Nephron (organoid): ENCODE measurements at regions not wholly inside any gene's neighbourhood (a gene's known extent, or its start where the extent isn't known, plus 50 kb on each side); places are given as distances from the start of the nearest gene placed in this dataset.

Experiments used
- H3K27ac Mint-ChIP-seq, 3 experiments: 2 replicates each; pipeline ENCODE4 v1.8.0; 2020; ENCODE audit warnings: mixed read lengths in 3 of 3, mild to moderate bottlenecking in 2 of 3, moderate library complexity in 1 of 3
- H3K27me3 Mint-ChIP-seq: 2 replicates; pipeline ENCODE4 v1.8.0; 2021; ENCODE audit warnings: low read depth, mild to moderate bottlenecking, moderate library complexity, mixed read lengths
- H3K36me3 Mint-ChIP-seq: 2 replicates; pipeline ENCODE4 v1.8.0; 2020; ENCODE audit warnings: low read depth, mixed read lengths
- H3K4me1 Mint-ChIP-seq: 2 replicates; pipeline ENCODE4 v1.8.0; 2020; ENCODE audit warnings: mixed read lengths
- H3K4me3 Mint-ChIP-seq, 3 experiments: 2 replicates each; pipeline ENCODE4 v1.8.0; 2020; ENCODE audit warnings: mild to moderate bottlenecking in 3 of 3, mixed read lengths in 3 of 3, moderate library complexity in 2 of 3
- H3K9me3 Mint-ChIP-seq: 2 replicates; pipeline ENCODE4 v1.8.0; 2020; ENCODE audit warnings: mixed read lengths
- TF ChIP-seq, protein P1 (sequence below), 3 experiments: fragments of 200-600 bp; sonication (generic); IDR thresholded peaks; one replicate each; pipeline ENCODE4 v1.5.0; 2021; ENCODE audit warnings: antibody characterized with exemption in 3 of 3; ENCODE audit not compliant: unreplicated experiment in 3 of 3

- H3K4me3 Mint-ChIP-seq = no peak overlapping the region
- H3K36me3 Mint-ChIP-seq = peaks cover 4% of the 10 kb centered on the region
- no peaks in the 10 kb centered on the region for H3K9me3 Mint-ChIP-seq
- no peak overlapping the region for H3K27ac Mint-ChIP-seq
- TF ChIP-seq, protein P1, sequence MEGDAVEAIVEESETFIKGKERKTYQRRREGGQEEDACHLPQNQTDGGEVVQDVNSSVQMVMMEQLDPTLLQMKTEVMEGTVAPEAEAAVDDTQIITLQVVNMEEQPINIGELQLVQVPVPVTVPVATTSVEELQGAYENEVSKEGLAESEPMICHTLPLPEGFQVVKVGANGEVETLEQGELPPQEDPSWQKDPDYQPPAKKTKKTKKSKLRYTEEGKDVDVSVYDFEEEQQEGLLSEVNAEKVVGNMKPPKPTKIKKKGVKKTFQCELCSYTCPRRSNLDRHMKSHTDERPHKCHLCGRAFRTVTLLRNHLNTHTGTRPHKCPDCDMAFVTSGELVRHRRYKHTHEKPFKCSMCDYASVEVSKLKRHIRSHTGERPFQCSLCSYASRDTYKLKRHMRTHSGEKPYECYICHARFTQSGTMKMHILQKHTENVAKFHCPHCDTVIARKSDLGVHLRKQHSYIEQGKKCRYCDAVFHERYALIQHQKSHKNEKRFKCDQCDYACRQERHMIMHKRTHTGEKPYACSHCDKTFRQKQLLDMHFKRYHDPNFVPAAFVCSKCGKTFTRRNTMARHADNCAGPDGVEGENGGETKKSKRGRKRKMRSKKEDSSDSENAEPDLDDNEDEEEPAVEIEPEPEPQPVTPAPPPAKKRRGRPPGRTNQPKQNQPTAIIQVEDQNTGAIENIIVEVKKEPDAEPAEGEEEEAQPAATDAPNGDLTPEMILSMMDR (IDR thresholded peaks at IDR 0.05; ENCODE audit: unreplicated experiment in 3 of 3) = no peak
- H3K27me3 Mint-ChIP-seq = no peaks in the 10 kb centered on the region
- H3K4me1 Mint-ChIP-seq = peaks cover 24% of the 10 kb centered on the region
Observed at GRCh38 chr3:124121379-124122312, 129.7 kb upstream of the ROPN1 start.

DNA sequence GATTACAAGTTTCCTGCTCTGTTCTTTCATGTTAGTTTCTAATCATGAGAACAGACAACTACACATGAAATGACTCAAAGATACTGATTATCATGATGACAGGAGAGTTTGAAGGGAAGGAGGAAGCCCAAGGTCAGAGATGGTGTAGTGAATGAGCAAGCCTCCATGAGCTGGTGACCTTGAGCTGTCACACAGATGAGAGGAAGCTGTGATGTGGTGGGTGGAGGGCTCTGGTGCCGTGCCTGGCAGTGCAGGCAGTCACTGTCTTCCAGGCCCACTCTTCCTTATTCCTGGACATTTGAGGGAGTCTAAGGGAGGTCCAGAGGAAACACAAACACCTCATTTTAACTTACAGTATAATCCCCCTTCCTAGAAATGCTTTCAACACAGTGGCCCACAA lies 133.4 kb upstream of the ROPN1 start:
- TF ChIP-seq, protein P1 (IDR thresholded peaks at IDR 0.05; ENCODE audit: unreplicated experiment in 3 of 3) = no peak
- H3K4me1 Mint-ChIP-seq = peaks cover 15% of the 10 kb centered on the region
- H3K27me3 Mint-ChIP-seq = no peaks in the 10 kb centered on the region
- no peak overlapping the region for H3K27ac Mint-ChIP-seq
- H3K36me3 Mint-ChIP-seq = peaks cover 4% of the 10 kb centered on the region
- H3K9me3 Mint-ChIP-seq = no peaks in the 10 kb centered on the region
- H3K4me3 Mint-ChIP-seq = no peak overlapping the region

GRCh38 chr3:124126436-124127023 lies 134.6 kb upstream of the ROPN1 start:
- H3K4me3 Mint-ChIP-seq = no peak overlapping the region
- peaks cover 4% of the 10 kb centered on the region for H3K36me3 Mint-ChIP-seq
- no peaks in the 10 kb centered on the region for H3K9me3 Mint-ChIP-seq
- H3K4me1 Mint-ChIP-seq = peaks cover 20% of the 10 kb centered on the region
- no peaks in the 10 kb centered on the region for H3K27me3 Mint-ChIP-seq
- TF ChIP-seq, protein P1 (IDR thresholded peaks at IDR 0.05; ENCODE audit: unreplicated experiment in 3 of 3) = no peak
- no peak overlapping the region for H3K27ac Mint-ChIP-seq

- H3K27me3 Mint-ChIP-seq = no peaks in the 10 kb centered on the region
- H3K9me3 Mint-ChIP-seq = no peaks in the 10 kb centered on the region
- H3K4me1 Mint-ChIP-seq = peaks cover 24% of the 10 kb centered on the region
- no peak overlapping the region for H3K4me3 Mint-ChIP-seq
- no peak overlapping the region for H3K27ac Mint-ChIP-seq
- TF ChIP-seq, protein P1 (IDR thresholded peaks at IDR 0.05; ENCODE audit: unreplicated experiment in 3 of 3) = no peak
- H3K36me3 Mint-ChIP-seq = no peaks in the 10 kb centered on the region
Observed at GRCh38 chr3:124131158-124131557, 139.2 kb upstream of the ROPN1 start.

GRCh38 chr3:124131580-124131979 lies 139.7 kb upstream of the ROPN1 start:
- no peaks in the 10 kb centered on the region for H3K9me3 Mint-ChIP-seq
- no peaks in the 10 kb centered on the region for H3K27me3 Mint-ChIP-seq
- H3K4me1 Mint-ChIP-seq = peaks cover 24% of the 10 kb centered on the region
- no peak overlapping the region for H3K27ac Mint-ChIP-seq
- no peaks in the 10 kb centered on the region for H3K36me3 Mint-ChIP-seq
- TF ChIP-seq, protein P1 (IDR thresholded peaks at IDR 0.05; ENCODE audit: unreplicated experiment in 3 of 3) = no peak
- H3K4me3 Mint-ChIP-seq = no peak overlapping the region
